HepG2 (cell line): ENCODE measurements at regions not wholly inside any gene's neighbourhood (a gene's known extent, or its start where the extent isn't known, plus 50 kb on each side); places are given as distances from the start of the nearest gene placed in this dataset.

Source experiments
- ELF3 ChIP-seq: IDR thresholded peaks from 2 replicates; pipeline ENCODE4 v1.6.1; 2016; ENCODE audit warnings: missing genetic modification reagents, missing compliant biosample characterization
- GATA4 ChIP-seq: sonication (generic); IDR thresholded peaks from 2 replicates; pipeline ENCODE4 v1.6.1; 2016; ENCODE audit warnings: antibody characterized with exemption, low read depth, borderline replicate concordance
- HDAC6 ChIP-seq: fragments of 200-600 bp; sonication (generic); IDR thresholded peaks from 2 replicates; pipeline ENCODE4 v1.7.0; 2017; ENCODE audit warnings: mild to moderate bottlenecking, antibody characterized with exemption, low read length, low read depth
- LRRFIP1 ChIP-seq: sonication (generic); formaldehyde crosslinking; conservative IDR thresholded peaks from 2 replicates; pipeline ENCODE4 v1.4.0; 2020; ENCODE audit warnings: missing genetic modification reagents
- NFAT5 ChIP-seq: sonication (generic); formaldehyde crosslinking; IDR thresholded peaks from 2 replicates; pipeline ENCODE4 v1.4.0; 2020; ENCODE audit warnings: missing genetic modification reagents
- PLRG1 ChIP-seq: fragments of 450-650 bp; conservative IDR thresholded peaks from 2 replicates; pipeline ENCODE4 v1.6.1; 2016
- RARA ChIP-seq: IDR thresholded peaks from 2 replicates; pipeline ENCODE4 v1.6.1; 2016; ENCODE audit warnings: missing genetic modification reagents, missing compliant biosample characterization
- SNAPC4 ChIP-seq: sonication (generic); formaldehyde crosslinking; IDR thresholded peaks from 2 replicates; pipeline ENCODE4 v1.4.0; 2020; ENCODE audit warnings: mild to moderate bottlenecking, missing genetic modification reagents
- SP5 ChIP-seq: IDR thresholded peaks from 2 replicates; pipeline ENCODE4 v1.6.1; 2016; ENCODE audit warnings: low read depth, borderline replicate concordance
- ZFX ChIP-seq: sonication (generic); formaldehyde crosslinking; IDR thresholded peaks from 2 replicates; pipeline ENCODE4 v1.4.0; 2020; ENCODE audit warnings: mild to moderate bottlenecking, low read depth, missing genetic modification reagents, moderate library complexity
- ZNF512 ChIP-seq: sonication (generic); formaldehyde crosslinking; IDR thresholded peaks from 2 replicates; pipeline ENCODE4 v1.4.0; 2020; ENCODE audit warnings: mild to moderate bottlenecking, missing genetic modification reagents
- ZNF556 ChIP-seq: sonication (generic); formaldehyde crosslinking; IDR thresholded peaks from 2 replicates; pipeline ENCODE4 v1.4.0; 2020; ENCODE audit warnings: mild to moderate bottlenecking, missing genetic modification reagents, borderline replicate concordance
- ZNF773 ChIP-seq: sonication (generic); formaldehyde crosslinking; IDR thresholded peaks from 2 replicates; pipeline ENCODE4 v1.4.0; 2020; ENCODE audit warnings: missing genetic modification reagents, borderline replicate concordance

- no peak for TF ChIP-seq NFAT5 (CRISPR knock-in tag)
- TF ChIP-seq LRRFIP1 (CRISPR knock-in tag): no peak
- TF ChIP-seq SNAPC4 (CRISPR knock-in tag): no peak
- TF ChIP-seq ELF3 (CRISPR knock-in tag): peak; percentile 41; the same call in 1 of the 2 replicates
- no peak for TF ChIP-seq ZNF773 (CRISPR knock-in tag)
- TF ChIP-seq RARA: 0 out of 2 replicates have a peak, but pooled peaks have one; percentile 17
- no peak for TF ChIP-seq ZNF512 (CRISPR knock-in tag)
- 0 out of 2 replicates have a peak, but pooled peaks have one; percentile 23 for TF ChIP-seq ZNF556 (CRISPR knock-in tag)
- no peak for TF ChIP-seq GATA4
- TF ChIP-seq PLRG1: no peak
- no peak for TF ChIP-seq SP5 (CRISPR knock-in tag)
- TF ChIP-seq ZFX (CRISPR knock-in tag): no peak
- TF ChIP-seq HDAC6: no peak
These were observed 89.1 kb downstream of the NCR2 start (continued) for GRCh38 chr6:41424370-41425058.
